Muscle layer of duodenum (tissue), 2 donors: ENCODE measurements at regions not wholly inside any gene's neighbourhood (a gene's known extent, or its start where the extent isn't known, plus 50 kb on each side); places are given as distances from the start of the nearest gene placed in this dataset.
"Not testable (repeated sequence)": the region's sequence is repeated elsewhere in the genome, so short reads cannot be mapped to it uniquely, and the experiment has no call there.

Experiments
- H3K27ac ChIP-seq: one replicate; pipeline ENCODE4 v1.7.0; 2013; ENCODE audit warnings: mild to moderate bottlenecking, low read length
- H3K27me3 ChIP-seq: one replicate; pipeline ENCODE4 v1.7.0; 2013; ENCODE audit warnings: low read depth, mild to moderate bottlenecking, control low read depth, low read length
- H3K36me3 ChIP-seq, 2 donors: one replicate each; pipeline ENCODE4 v1.7.0; 2013; ENCODE audit warnings: low read length in 2 of 2, control low read depth in 1 of 2, mild to moderate bottlenecking in 1 of 2; ENCODE audit not compliant: insufficient read depth in 2 of 2, control insufficient read depth in 1 of 2
- H3K4me1 ChIP-seq, 2 donors: one replicate each; pipeline ENCODE4 v1.7.0; 2013; ENCODE audit warnings: low read length in 2 of 2, mild to moderate bottlenecking in 2 of 2, control low read depth in 1 of 2, moderate library complexity in 1 of 2; ENCODE audit not compliant: insufficient read depth in 2 of 2, control insufficient read depth in 1 of 2
- H3K4me3 ChIP-seq, 2 donors: one replicate each; pipeline ENCODE4 v1.7.0; 2013; ENCODE audit warnings: low read length in 2 of 2, low read depth in 1 of 2, mild to moderate bottlenecking in 1 of 2
- H3K9me3 ChIP-seq, 2 donors: one replicate each; pipeline ENCODE4 v1.7.0; 2013; ENCODE audit warnings: low read length in 2 of 2, control low read depth in 1 of 2, mild to moderate bottlenecking in 1 of 2; ENCODE audit not compliant: control insufficient read depth in 1 of 2
- donor health status: healthy.

DNA sequence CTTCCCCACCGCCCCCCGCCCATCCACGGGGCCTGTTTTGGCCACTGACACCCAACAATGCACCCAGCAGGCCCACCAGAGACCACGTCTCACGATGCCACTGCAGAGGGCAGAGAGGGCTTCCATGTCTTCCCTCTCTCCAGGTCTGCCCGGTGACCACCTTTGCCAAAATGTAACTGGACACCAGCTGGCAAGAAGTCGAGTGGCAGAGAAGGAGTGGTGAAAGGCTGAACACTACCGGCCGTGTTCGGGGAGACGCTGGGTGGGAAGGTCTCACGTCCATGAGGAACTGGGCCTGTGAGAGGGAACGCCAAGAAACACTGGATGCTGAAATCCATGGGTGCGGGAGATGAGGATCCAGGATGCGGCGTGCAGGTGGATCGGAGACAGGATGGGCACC, 308.2 kb downstream of the ADGRD1 start:
- no peaks in the 10 kb centered on the region for H3K4me1 ChIP-seq
- H3K36me3 ChIP-seq = no peaks in the 10 kb centered on the region
- no peak overlapping the region for H3K27ac ChIP-seq
- H3K9me3 ChIP-seq = no peaks in the 10 kb centered on the region
- H3K27me3 ChIP-seq = no peaks in the 10 kb centered on the region
- no peak overlapping the region for H3K4me3 ChIP-seq

DNA sequence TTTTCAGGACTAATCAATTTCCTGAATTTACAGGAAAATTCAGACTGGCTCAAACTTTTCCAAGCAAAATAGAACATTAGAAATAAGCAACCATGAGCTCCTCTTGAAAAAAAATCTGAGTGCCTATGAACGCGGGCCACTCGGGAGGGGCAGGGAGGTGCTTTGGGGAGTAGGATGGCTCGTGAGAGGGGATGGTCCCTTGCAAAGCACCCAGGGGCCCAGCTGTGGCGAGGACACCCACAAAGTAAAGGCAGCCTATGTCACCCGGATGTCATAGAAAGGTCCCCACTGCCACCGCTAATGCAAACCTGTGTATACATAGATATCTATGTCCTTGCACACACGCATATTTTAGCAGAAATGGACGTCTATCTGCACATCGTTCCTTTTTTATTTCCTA, 309.9 kb downstream of the ADGRD1 start:
- Histone ChIP-seq H3K36me3 (no peaks in the 10 kb centered on the region), H3K27me3 (no peaks in the 10 kb centered on the region), H3K27ac (no peak overlapping the region), H3K4me3 (no peak overlapping the region), H3K9me3 (no peaks in the 10 kb centered on the region), H3K4me1 (peaks cover 5 to 8% of the 10 kb centered on the region in 2 donors)

DNA sequence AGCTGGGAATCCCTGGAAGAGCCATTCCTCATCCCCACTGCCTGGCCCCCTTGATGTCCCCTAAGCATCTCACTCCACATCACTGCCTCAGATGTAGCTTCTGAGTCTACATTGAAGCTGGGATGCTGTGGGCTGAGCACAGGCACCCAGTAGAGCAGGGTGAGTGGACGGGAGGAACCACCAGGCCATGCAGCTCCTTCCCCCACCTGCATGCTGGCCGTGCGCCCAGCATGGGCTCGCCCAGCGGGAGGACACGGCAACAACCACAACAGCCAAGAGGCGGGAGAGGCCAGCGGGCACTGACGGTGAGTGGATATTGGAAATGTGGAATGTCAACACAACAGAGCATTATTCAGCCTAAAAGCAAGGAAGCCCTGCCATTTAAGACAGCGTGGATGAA, 310.9 kb downstream of the ADGRD1 start:
- H3K4me1 ChIP-seq = peaks cover 5 to 10% of the 10 kb centered on the region in 2 donors
- no peak overlapping the region for H3K4me3 ChIP-seq
- H3K9me3 ChIP-seq = no peaks in the 10 kb centered on the region
- no peaks in the 10 kb centered on the region for H3K27me3 ChIP-seq
- H3K27ac ChIP-seq = no peak overlapping the region
- H3K36me3 ChIP-seq = no peaks in the 10 kb centered on the region

DNA sequence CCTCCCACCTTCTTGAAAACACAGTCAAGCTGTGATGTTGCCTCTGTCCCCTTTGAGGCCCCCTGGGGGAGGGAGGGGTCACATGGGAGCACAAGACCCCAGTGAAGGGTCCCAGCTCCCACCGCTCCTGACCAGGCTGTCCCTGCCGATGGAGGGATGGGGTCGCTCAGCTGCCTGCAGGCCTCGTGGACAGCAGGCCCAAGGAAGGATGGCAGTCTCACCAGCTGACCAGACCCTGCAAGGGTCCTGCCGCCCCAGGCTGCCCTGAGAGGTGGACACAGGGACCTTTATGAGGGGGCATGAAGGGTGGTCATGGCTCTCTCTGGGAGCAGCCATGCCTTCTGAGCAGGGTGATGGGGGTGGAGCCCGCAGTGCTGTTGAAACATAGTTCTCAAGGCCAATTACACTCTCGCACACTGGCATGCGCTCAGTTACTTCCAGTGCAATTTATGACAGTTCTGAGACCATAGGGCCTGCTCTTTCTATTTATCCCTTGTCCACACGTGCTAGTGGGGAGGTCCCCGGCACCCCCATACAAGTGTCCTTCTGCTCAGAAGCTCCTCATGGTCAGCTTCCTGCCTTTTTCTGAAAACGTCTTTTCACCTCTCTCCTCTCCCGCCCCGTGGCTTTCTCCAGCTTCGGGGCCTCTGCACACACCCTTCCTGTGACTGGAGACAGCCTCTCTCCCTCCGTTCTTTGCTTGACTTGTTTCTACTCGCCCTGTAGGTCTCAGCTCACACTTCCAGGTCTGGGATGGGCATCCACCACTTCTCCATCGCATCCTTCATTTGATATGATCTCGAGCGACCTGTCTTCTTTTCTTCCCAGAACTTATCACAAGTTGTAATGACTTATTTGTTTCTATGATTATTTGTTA, 313.1 kb downstream of the ADGRD1 start:
- H3K4me1 ChIP-seq = peaks cover 5 to 10% of the 10 kb centered on the region in 2 donors
- H3K4me3 ChIP-seq = no peak overlapping the region
- H3K36me3 ChIP-seq = no peaks in the 10 kb centered on the region
- no peaks in the 10 kb centered on the region for H3K27me3 ChIP-seq
- no peaks in the 10 kb centered on the region for H3K9me3 ChIP-seq
- H3K27ac ChIP-seq = no peak overlapping the region

DNA sequence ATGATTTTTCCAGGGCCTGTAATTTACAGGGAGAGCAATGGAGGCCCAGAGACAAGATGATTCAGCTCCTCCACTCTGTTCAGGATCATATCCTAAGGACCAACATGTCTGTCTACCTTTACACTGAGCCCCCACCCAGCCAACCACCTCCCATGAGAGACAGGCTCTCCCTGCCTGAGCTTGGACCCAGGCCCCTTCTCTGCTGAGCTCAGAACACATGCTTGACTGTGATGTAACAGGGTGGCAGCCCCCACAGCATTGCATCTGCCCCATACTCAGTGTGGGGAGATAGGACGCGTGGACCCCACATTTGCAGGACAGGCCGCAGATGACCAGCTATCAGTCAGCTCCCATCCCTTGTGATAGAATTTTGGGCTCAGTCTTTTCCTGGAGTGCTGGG, 313.9 kb downstream of the ADGRD1 start:
- Histone ChIP-seq H3K9me3 (no peaks in the 10 kb centered on the region), H3K27me3 (no peaks in the 10 kb centered on the region), H3K4me1 (peaks cover 5 to 10% of the 10 kb centered on the region in 2 donors), H3K27ac (no peak overlapping the region), H3K36me3 (no peaks in the 10 kb centered on the region), H3K4me3 (no peak overlapping the region)

DNA sequence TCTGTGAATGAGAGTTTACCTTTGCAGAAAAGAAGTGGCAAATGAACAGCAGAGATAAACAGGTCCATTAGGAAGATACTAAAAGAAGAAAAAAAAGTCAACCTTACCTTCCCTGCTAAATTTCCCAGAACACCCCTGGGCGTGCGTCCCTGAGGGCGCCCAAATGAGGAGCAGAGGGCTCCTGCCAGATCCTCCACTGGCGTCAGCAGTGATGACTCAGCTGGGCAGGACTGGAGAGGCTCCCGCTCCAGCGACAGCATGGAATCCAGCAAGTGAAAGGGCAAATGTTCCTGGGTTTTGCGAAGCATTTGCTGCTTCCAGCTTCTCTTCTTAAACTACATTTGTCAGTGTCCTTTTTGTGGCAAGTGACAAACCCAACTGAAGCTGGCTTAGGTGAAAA, 314.4 kb downstream of the ADGRD1 start:
- H3K36me3 ChIP-seq, H3K27me3 ChIP-seq, H3K4me1 ChIP-seq, H3K4me3 ChIP-seq, H3K9me3 ChIP-seq, H3K27ac ChIP-seq: not testable (repeated sequence)

DNA sequence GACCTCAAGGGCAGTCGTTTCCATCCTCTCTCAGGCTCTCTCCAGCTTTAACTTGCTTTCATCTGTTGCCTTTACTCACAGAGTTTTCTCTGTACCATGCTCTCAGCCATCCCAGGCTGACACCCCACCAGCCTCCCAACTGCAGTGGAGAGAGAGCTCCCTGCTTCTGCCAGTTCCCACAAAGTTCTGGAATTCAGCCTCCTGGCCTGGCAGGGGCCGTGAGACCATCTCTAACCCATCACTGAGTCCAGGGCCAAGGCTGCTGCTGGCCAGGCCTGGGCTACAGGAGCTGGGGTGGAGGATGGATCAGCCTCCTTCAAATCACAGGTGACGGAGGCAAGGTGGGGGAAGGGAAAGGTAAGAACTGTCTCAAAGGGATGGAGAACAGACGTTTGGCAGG, 314.9 kb downstream of the ADGRD1 start:
- H3K27me3 ChIP-seq, H3K4me1 ChIP-seq, H3K27ac ChIP-seq, H3K36me3 ChIP-seq, H3K9me3 ChIP-seq, H3K4me3 ChIP-seq: not testable (repeated sequence)

DNA sequence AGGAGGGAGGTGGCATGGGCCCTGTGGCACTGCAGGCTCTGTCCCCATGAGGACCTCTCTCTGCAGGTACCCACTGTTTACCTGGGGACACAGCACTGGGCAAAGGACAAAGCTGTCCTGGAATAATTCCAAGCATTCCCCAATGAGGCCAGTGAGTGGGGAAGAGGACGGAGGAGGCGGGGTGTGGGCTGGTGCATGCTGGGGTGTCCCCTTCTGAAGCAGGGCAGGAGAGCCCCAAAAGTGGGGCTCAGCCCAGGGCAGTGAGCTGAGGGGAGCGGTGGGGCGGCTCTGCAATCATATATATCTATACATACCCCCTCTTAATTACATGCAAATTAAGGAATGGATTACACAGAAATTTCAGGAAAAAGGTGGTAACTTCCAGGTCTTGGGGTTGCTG, 315.8 kb downstream of the ADGRD1 start:
- H3K4me1 ChIP-seq = peaks cover 5 to 10% of the 10 kb centered on the region in 2 donors
- no peak overlapping the region for H3K27ac ChIP-seq
- no peak overlapping the region for H3K4me3 ChIP-seq
- no peaks in the 10 kb centered on the region for H3K27me3 ChIP-seq
- no peaks in the 10 kb centered on the region for H3K9me3 ChIP-seq
- H3K36me3 ChIP-seq = no peaks in the 10 kb centered on the region

DNA sequence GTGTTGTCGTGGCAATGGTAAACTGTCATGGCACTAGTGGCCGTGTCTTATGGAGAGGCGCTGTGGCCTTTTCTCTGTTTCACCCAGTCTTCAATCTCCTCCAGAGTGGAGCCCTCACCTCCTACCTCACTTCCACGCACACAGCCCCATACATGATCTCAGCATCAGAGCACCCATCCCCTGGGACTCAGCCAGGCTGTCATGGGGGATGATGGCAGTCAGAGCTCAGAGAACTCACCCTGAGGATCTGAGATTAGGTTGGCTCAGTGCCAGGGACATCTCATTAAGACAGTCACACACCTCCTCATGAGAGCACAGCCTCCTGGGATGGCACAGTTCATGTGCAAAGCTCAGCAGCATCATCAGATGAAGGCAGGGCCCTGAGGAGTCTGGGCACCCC, 316.3 kb downstream of the ADGRD1 start:
- H3K27me3 ChIP-seq, H3K9me3 ChIP-seq, H3K27ac ChIP-seq, H3K4me3 ChIP-seq, H3K36me3 ChIP-seq, H3K4me1 ChIP-seq: not testable (repeated sequence)

DNA sequence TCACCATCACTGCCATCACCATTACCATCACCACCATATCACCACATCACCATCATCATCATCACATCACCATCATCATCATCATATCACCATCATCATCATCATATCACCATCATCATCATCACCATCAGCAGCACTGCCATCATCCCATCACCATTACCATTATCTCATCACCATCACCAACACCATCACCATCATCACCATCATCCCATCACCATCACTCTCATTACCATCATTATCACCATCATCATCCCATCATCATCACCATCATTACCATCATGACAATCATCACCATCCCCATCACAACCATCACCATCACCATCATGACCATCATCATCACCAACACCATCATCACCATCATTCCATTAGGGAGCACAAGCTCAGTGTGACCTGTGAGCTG, 318.0 kb downstream of the ADGRD1 start:
- no peaks in the 10 kb centered on the region for H3K36me3 ChIP-seq
- H3K9me3 ChIP-seq = no peaks in the 10 kb centered on the region
- H3K27ac ChIP-seq = no peak overlapping the region
- no peaks in the 10 kb centered on the region for H3K27me3 ChIP-seq
- H3K4me3 ChIP-seq = no peak overlapping the region
- H3K4me1 ChIP-seq = peaks cover 5 to 10% of the 10 kb centered on the region in 2 donors

DNA sequence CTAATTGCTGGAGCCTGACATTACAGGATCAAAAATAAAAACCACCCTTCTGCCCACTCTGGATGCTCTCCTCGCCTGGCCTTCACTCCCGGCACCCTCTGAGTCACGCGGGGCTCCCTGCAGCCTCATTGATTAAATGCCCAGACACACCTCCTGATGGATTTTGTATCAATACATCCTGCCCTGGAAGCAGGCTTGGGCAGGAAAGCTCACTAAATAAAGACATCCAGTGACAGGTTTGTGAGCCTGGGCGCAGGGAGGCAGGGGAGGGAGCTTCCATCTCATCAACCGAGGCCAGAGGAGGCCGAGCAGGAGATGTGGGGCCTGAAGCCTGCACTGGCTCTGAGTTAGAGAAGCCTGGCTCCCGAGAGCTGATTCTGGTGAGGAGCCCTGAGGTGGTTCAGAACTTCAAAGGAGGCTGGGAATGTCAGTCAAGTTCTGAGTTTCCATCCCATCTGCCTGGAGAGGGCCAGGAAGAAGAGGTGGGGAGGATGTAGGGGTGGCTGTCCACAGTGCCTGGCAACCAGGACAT, 318.6 kb downstream of the ADGRD1 start:
- not testable (repeated sequence) for H3K4me3 ChIP-seq, H3K27ac ChIP-seq, H3K36me3 ChIP-seq, H3K4me1 ChIP-seq, H3K27me3 ChIP-seq, H3K9me3 ChIP-seq
